ENCODE measurements at regions not wholly inside any gene's neighbourhood (a gene's known extent, or its start where the extent isn't known, plus 50 kb on each side); places are given as distances from the start of the nearest gene placed in this dataset.

- no peak for DNase-seq
Observed at GRCh38 chr10:107855301-107856046, 691.0 kb upstream of the SORCS1 start.

- DNase-seq = no peak
Observed at GRCh38 chr10:107848726-107849360, 684.3 kb upstream of the SORCS1 start.

GRCh38 chr10:107847620-107848019 is 683.1 kb upstream of the SORCS1 start:
- no peak for DNase-seq

- no peak for DNase-seq
Observed at GRCh38 chr10:107834706-107835105, 670.2 kb upstream of the SORCS1 start.

- DNase-seq = no peak
Observed at GRCh38 chr10:107831772-107832171, 667.3 kb upstream of the SORCS1 start.

GRCh38 chr10:107829161-107829560 is 664.7 kb upstream of the SORCS1 start:
- DNase-seq = no peak

- DNase-seq = no peak
Observed at GRCh38 chr10:107826171-107826570, 661.7 kb upstream of the SORCS1 start.

- peak; percentile 88 for DNase-seq
Observed at GRCh38 chr10:107814865-107815487, 650.5 kb upstream of the SORCS1 start.

- peak; percentile 43 for DNase-seq
Observed at GRCh38 chr10:107813451-107814162, 649.1 kb upstream of the SORCS1 start.

GRCh38 chr10:107809889-107810288 is 645.4 kb upstream of the SORCS1 start:
- no peak for DNase-seq

GRCh38 chr10:107807836-107808235 is 643.3 kb upstream of the SORCS1 start:
- no peak for DNase-seq

GRCh38 chr10:107806026-107806425 is 641.5 kb upstream of the SORCS1 start:
- DNase-seq = no peak

- DNase-seq = no peak
Observed at GRCh38 chr10:107803546-107803945, 639.0 kb upstream of the SORCS1 start.

GRCh38 chr10:107800061-107800460 is 635.6 kb upstream of the SORCS1 start:
- no peak for DNase-seq

GRCh38 chr10:107790271-107790670 is 625.8 kb upstream of the SORCS1 start:
- DNase-seq = no peak

GRCh38 chr10:107771066-107771465 is 606.6 kb upstream of the SORCS1 start:
- no peak for DNase-seq

- no peak for DNase-seq
Observed at GRCh38 chr10:107767185-107767584, 602.7 kb upstream of the SORCS1 start.

GRCh38 chr10:107754814-107755213 is 590.3 kb upstream of the SORCS1 start:
- DNase-seq = peak; percentile 14

GRCh38 chr10:107749235-107749634 is 584.7 kb upstream of the SORCS1 start:
- DNase-seq = no peak

- no peak for DNase-seq
Observed at GRCh38 chr10:107747851-107748250, 583.3 kb upstream of the SORCS1 start.

GRCh38 chr10:107741971-107742370 is 577.5 kb upstream of the SORCS1 start:
- no peak for DNase-seq

GRCh38 chr10:107740962-107741690 is 576.6 kb upstream of the SORCS1 start:
- DNase-seq = no peak

GRCh38 chr10:107739951-107740350 is 575.4 kb upstream of the SORCS1 start:
- DNase-seq = no peak

Measured in eye (tissue), 1 donor.